ENCODE measurements at regions not wholly inside any gene's neighbourhood (a gene's known extent, or its start where the extent isn't known, plus 50 kb on each side); places are given as distances from the start of the nearest gene placed in this dataset.
A peak's percentile ranks its signal among the peaks of the same experiment; 100 is the strongest.

GRCh38 chr4:89434364-89434988 lies 126.9 kb upstream of the GPRIN3 start:
- DNase-seq, result peak; percentile 14 to 38
- TF ChIP-seq POLR2A (IDR thresholded peaks at IDR 0.05; ENCODE audit: low read length) (no peak), GATA1 (IDR thresholded peaks at IDR 0.05; ENCODE audit: low read depth, low read length) (no peak)

DNA sequence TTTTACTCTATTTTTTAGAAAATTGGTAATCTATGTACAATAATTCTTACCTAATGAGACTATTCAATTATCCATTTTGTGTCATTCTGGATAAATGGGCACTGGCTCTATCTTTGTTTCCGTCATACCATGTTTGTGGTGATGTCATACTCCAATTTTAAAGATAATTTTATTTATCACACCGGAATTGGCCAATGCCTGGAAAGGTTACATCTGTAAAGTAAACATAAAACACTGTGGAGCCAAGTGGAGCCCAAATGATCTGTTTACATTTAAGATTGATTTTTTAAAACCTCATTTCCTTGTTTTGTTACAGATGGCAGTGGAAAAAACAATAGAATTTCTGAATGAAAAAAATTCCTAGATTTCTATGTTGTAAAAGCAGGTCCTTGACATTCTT lies 120.2 kb upstream of the GPRIN3 start:
- TF ChIP-seq POLR2A (IDR thresholded peaks at IDR 0.05; ENCODE audit: low read length), result no peak
- TF ChIP-seq GATA1 (IDR thresholded peaks at IDR 0.05; ENCODE audit: low read depth, low read length), result no peak
- DNase-seq, result no peak

DNA sequence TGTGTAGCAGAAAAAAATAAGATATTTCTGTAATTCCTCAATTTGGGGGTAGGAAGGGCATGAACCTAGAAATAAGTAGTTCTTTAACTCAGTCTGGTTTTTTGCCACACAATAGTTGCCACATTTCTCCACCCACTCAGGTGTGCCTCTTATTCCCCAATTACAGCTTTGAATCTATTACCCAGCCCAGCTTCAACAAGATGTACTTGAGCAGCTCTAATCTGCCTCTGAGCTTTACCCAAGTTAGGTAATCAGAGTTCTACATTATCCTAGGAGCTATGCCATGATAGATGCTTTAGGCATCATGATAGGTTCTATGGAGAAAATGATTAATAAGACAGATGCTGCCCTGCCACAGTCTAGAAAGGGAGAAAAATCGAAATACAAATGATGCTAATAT lies 117.4 kb upstream of the GPRIN3 start:
- TF ChIP-seq POLR2A (IDR thresholded peaks at IDR 0.05; ENCODE audit: low read length) (no peak), GATA1 (IDR thresholded peaks at IDR 0.05; ENCODE audit: low read depth, low read length) (no peak)
- no peak for DNase-seq

- no peak for TF ChIP-seq POLR2A (IDR thresholded peaks at IDR 0.05; ENCODE audit: low read length)
- TF ChIP-seq GATA1 (IDR thresholded peaks at IDR 0.05; ENCODE audit: low read depth, low read length), result no peak
- DNase-seq, result no peak
Observed at GRCh38 chr4:89422441-89422990, 114.9 kb upstream of the GPRIN3 start.

- no peak for TF ChIP-seq GATA1 (IDR thresholded peaks at IDR 0.05; ENCODE audit: low read depth, low read length)
- no peak for TF ChIP-seq POLR2A (IDR thresholded peaks at IDR 0.05; ENCODE audit: low read length)
- no peak for DNase-seq
Observed at GRCh38 chr4:89420507-89420906, 112.9 kb upstream of the GPRIN3 start.

DNA sequence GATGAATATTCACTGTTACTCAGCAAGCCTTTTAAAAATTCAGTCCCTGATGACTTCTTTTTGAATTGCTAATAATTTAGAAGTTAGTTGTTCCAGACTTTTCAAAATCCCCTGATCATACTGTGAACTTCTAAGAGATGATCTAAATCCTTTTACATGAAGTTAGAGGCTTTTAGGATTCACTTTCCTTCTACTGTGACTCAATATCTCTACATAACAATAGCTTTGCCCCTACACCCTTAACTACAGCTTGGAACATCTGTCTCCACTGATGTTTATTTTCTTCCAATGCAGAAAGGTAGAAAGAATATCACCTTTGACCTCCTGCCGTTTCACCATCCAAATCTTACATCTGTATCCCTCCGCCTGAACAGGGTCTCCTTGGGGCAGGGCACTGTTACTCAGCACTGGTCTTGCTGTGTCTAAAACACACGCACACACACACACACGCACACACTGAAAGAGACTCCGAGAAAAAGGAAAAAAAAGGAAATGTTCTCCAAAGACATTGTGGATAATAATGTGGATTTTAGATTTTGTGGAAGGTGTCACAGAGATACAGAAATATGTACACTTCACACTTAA lies 111.6 kb upstream of the GPRIN3 start:
- TF ChIP-seq GATA1 (IDR thresholded peaks at IDR 0.05; ENCODE audit: low read depth, low read length), result no peak
- no peak for DNase-seq

- no peak for DNase-seq
- TF ChIP-seq POLR2A (IDR thresholded peaks at IDR 0.05; ENCODE audit: low read length), result no peak
- no peak for TF ChIP-seq GATA1 (IDR thresholded peaks at IDR 0.05; ENCODE audit: low read depth, low read length)
Observed at GRCh38 chr4:89416960-89417359, 109.4 kb upstream of the GPRIN3 start.

DNA sequence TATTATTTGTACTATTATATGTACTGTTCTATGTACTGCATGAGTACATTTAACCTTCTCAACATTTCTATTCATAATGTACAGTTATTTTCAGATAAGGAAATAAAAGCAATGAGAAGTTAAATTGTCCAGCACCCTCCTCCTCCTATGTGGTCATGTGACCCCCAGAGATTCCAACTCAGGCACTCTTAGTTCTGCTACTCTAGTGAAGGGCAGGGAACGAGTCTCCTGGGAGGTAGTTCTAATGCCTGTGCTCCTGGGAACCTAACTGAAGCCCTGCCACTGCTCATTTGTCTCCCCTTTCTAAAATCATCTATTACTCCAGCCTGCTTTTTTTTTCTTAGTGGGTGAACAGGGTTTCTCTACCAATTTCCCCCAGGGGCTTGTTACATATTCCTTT lies 105.9 kb upstream of the GPRIN3 start:
- TF ChIP-seq GATA1 (IDR thresholded peaks at IDR 0.05; ENCODE audit: low read depth, low read length) (no peak), POLR2A (IDR thresholded peaks at IDR 0.05; ENCODE audit: low read length) (no peak)
- no peak for DNase-seq

GRCh38 chr4:89411539-89412309 lies 104.1 kb upstream of the GPRIN3 start:
- TF ChIP-seq POLR2A (IDR thresholded peaks at IDR 0.05; ENCODE audit: low read length) (no peak), GATA1 (IDR thresholded peaks at IDR 0.05; ENCODE audit: low read depth, low read length) (no peak)
- DNase-seq, result no peak

- no peak for DNase-seq
- TF ChIP-seq POLR2A (IDR thresholded peaks at IDR 0.05; ENCODE audit: low read length) (no peak), GATA1 (IDR thresholded peaks at IDR 0.05; ENCODE audit: low read depth, low read length) (no peak)
Observed at GRCh38 chr4:89410687-89411086, 103.1 kb upstream of the GPRIN3 start.

DNA sequence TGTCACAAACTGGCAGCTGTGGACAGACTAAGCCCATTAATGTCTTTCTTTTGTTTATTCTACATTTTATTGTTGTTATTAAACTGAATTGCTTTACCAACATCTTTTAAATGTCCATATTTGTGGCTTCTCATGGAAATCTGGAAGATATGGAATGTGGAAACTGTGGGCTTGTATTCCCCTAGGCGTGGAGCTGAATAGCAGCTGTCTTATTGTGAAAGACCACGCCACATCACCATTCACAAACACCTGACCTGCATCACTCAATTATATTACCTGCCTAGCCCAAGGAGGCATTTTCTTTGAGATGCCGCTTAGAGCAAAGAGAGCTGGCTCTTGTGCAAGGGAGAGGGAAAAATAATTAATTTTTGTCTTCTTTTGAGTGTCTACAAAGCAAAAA lies 96.9 kb upstream of the GPRIN3 start:
- no peak for DNase-seq
- TF ChIP-seq GATA1 (IDR thresholded peaks at IDR 0.05; ENCODE audit: low read depth, low read length) (no peak), POLR2A (IDR thresholded peaks at IDR 0.05; ENCODE audit: low read length) (no peak)

GRCh38 chr4:89403826-89404225 lies 96.2 kb upstream of the GPRIN3 start:
- DNase-seq, result no peak
- TF ChIP-seq POLR2A (IDR thresholded peaks at IDR 0.05; ENCODE audit: low read length) (no peak), GATA1 (IDR thresholded peaks at IDR 0.05; ENCODE audit: low read depth, low read length) (no peak)

GRCh38 chr4:89400287-89401035 lies 92.9 kb upstream of the GPRIN3 start:
- no peak for TF ChIP-seq GATA1 (IDR thresholded peaks at IDR 0.05; ENCODE audit: low read depth, low read length)
- TF ChIP-seq POLR2A (IDR thresholded peaks at IDR 0.05; ENCODE audit: low read length), result no peak
- no peak for DNase-seq

GRCh38 chr4:89398644-89399043 lies 91.0 kb upstream of the GPRIN3 start:
- DNase-seq, result no peak
- no peak for TF ChIP-seq POLR2A (IDR thresholded peaks at IDR 0.05; ENCODE audit: low read length)
- no peak for TF ChIP-seq GATA1 (IDR thresholded peaks at IDR 0.05; ENCODE audit: low read depth, low read length)

Measured in erythroblast (primary cell).